Stomach (tissue), 8 donors: ENCODE measurements at regions not wholly inside any gene's neighbourhood (a gene's known extent, or its start where the extent isn't known, plus 50 kb on each side); places are given as distances from the start of the nearest gene placed in this dataset.

Experiments
- DNase-seq, 2 donors: peaks; one replicate each; pipeline versions ENCODE4 v3.0.0 to v3.0.0-alpha.2; 2013 to 2019
- H3K27ac ChIP-seq, 5 donors: fragments of 200-600 bp in 4 of 5; sonication (generic) in 4 of 5; one replicate each; pipeline ENCODE4 v1.5.1; 2013 to 2019; ENCODE audit warnings: mild to moderate bottlenecking in 1 of 5, moderate library complexity in 1 of 5
- H3K27me3 ChIP-seq, 3 donors: fragments of 200-600 bp; sonication (generic); one replicate each; pipeline ENCODE4 v1.5.1; 2017 to 2019; ENCODE audit warnings: mixed run types in 1 of 3
- H3K36me3 ChIP-seq, 4 donors: fragments of 200-600 bp; sonication (generic); 1 replicate in 3 of 4; 2 replicates in 1 of 4; pipeline ENCODE4 v1.5.1; 2016 to 2019
- H3K4me1 ChIP-seq, 4 donors: fragments of 200-600 bp; sonication (generic); one replicate each; pipeline ENCODE4 v1.5.1; 2016 to 2019
- H3K4me3 ChIP-seq, 4 donors: fragments of 200-600 bp; sonication (generic) in 3 of 4; one replicate each; pipeline ENCODE4 v1.5.1; 2016 to 2019; ENCODE audit warnings: mild to moderate bottlenecking in 1 of 4
- H3K9me3 ChIP-seq, 4 donors: fragments of 200-600 bp; sonication (generic); one replicate each; pipeline ENCODE4 v1.5.1; 2016 to 2019
- CTCF ChIP-seq, 7 experiments: fragments of 450-650 bp in 4 of 7; fragments of 200-600 bp in 3 of 7; sonication (generic) in 3 of 7; IDR thresholded peaks; one replicate each; pipeline ENCODE4 v1.5.1; 2016 to 2019; ENCODE audit warnings: antibody characterized with exemption in 7 of 7, control low read depth in 2 of 7, mild to moderate bottlenecking in 1 of 7
- EP300 ChIP-seq: sonication (generic); formaldehyde crosslinking; IDR thresholded peaks from one replicate; pipeline ENCODE4 v1.6.1; 2017; ENCODE audit warnings: antibody characterized with exemption
- POLR2A ChIP-seq, 4 donors: fragments of 450-650 bp; IDR thresholded peaks; one replicate each; pipeline ENCODE4 v1.6.1; 2016; ENCODE audit warnings: antibody characterized with exemption in 4 of 4, control low read depth in 2 of 4, mild to moderate bottlenecking in 1 of 4, moderate library complexity in 1 of 4
- POLR2AphosphoS5 ChIP-seq, 3 donors: sonication (generic); formaldehyde crosslinking; IDR thresholded peaks; one replicate each; pipeline ENCODE4 v1.6.1; 2016; ENCODE audit warnings: antibody characterized with exemption in 3 of 3
- WGBS, 5 donors: extraction: QIAGEN DNeasy Blood & Tissue Kit in 3 of 5; methylation state at CpG; one replicate each; pipeline versions ENCODE4 v1.1.5 to v1.1.7; 2013 to 2018; 5-methylcytosine and 5-hydroxymethylcytosine counted together
- intact Hi-C: fragments of 100-400 bp; cut with DNase I; formaldehyde crosslinking; loops from one replicate; pipeline ENCODE4 v1.15.1; 2023; ENCODE audit warnings: low total_unique reads
- donor health status: healthy with polysubstance abuse.
- donor health status: Bipolar disorder and iron deficiency.
- donor health status: healthy.

GRCh38 chr20:11394145-11394833 is 523.4 kb upstream of the BTBD3 start:
- Histone ChIP-seq H3K27me3 (no peaks in the 10 kb centered on the region), H3K36me3 (no peaks in the 10 kb centered on the region), H3K4me1 (no peaks in the 10 kb centered on the region), H3K9me3 (no peaks in the 10 kb centered on the region), H3K4me3 (no peak overlapping the region), H3K27ac (no peak overlapping the region)
- WGBS, 5 donors: 78 to 93% (median 91%) methylated on average over 2 of the region's 2 CpGs
- TF ChIP-seq EP300: no peak
- TF ChIP-seq CTCF (IDR thresholded peaks at IDR 0.05): no peak
- TF ChIP-seq POLR2A (IDR thresholded peaks at IDR 0.05): no peak
- no peak for TF ChIP-seq POLR2AphosphoS5 (IDR thresholded peaks at IDR 0.05)
- intact Hi-C loops: no loop called here
- DNase-seq: no peak

GRCh38 chr20:11395581-11395980 is 522.1 kb upstream of the BTBD3 start:
- intact Hi-C loops: no loop called here
- Histone ChIP-seq H3K27me3 (no peaks in the 10 kb centered on the region), H3K9me3 (no peaks in the 10 kb centered on the region), H3K36me3 (no peaks in the 10 kb centered on the region), H3K27ac (no peak overlapping the region), H3K4me1 (no peaks in the 10 kb centered on the region), H3K4me3 (no peak overlapping the region)
- WGBS, 5 donors: 77 to 90% (median 84%) methylated on average over 2 of the region's 2 CpGs
- DNase-seq: no peak
- TF ChIP-seq POLR2AphosphoS5 (IDR thresholded peaks at IDR 0.05) (no peak), CTCF (IDR thresholded peaks at IDR 0.05) (no peak), POLR2A (IDR thresholded peaks at IDR 0.05) (no peak), EP300 (no peak)

GRCh38 chr20:11401988-11402387 is 515.7 kb upstream of the BTBD3 start:
- 83 to 95% (median 90%) methylated on average over 3 of the region's 3 CpGs for WGBS, 5 donors
- Histone ChIP-seq H3K4me3 (no peak overlapping the region), H3K27me3 (no peaks in the 10 kb centered on the region), H3K9me3 (no peaks in the 10 kb centered on the region), H3K4me1 (no peaks in the 10 kb centered on the region), H3K27ac (no peak overlapping the region), H3K36me3 (no peaks in the 10 kb centered on the region)
- TF ChIP-seq POLR2A (IDR thresholded peaks at IDR 0.05) (no peak), CTCF (IDR thresholded peaks at IDR 0.05) (no peak), POLR2AphosphoS5 (IDR thresholded peaks at IDR 0.05) (no peak), EP300 (no peak)
- DNase-seq: no peak
- intact Hi-C loops: no loop called here

GRCh38 chr20:11403711-11404110 is 514.0 kb upstream of the BTBD3 start:
- Histone ChIP-seq H3K4me1 (no peaks in the 10 kb centered on the region), H3K4me3 (no peak overlapping the region), H3K9me3 (no peaks in the 10 kb centered on the region), H3K27me3 (no peaks in the 10 kb centered on the region), H3K36me3 (no peaks in the 10 kb centered on the region), H3K27ac (no peak overlapping the region)
- no peak for DNase-seq
- TF ChIP-seq EP300 (no peak), POLR2AphosphoS5 (IDR thresholded peaks at IDR 0.05) (no peak), CTCF (IDR thresholded peaks at IDR 0.05) (no peak), POLR2A (IDR thresholded peaks at IDR 0.05) (no peak)
- 28 to 40% (median 36%) methylated on average over 2 of the region's 2 CpGs for WGBS, 5 donors
- intact Hi-C loops: no loop called here
